ENCODE measurements at regions not wholly inside any gene's neighbourhood (a gene's known extent, or its start where the extent isn't known, plus 50 kb on each side); places are given as distances from the start of the nearest gene placed in this dataset.
A peak's percentile ranks its signal among the peaks of the same experiment; 100 is the strongest.

- no peak overlapping the region for H3K4me3 Mint-ChIP-seq
- peak; percentile 34 for TF ChIP-seq CTCF (conservative IDR thresholded peaks at IDR 0.05)
- no peak overlapping the region for H3K27ac Mint-ChIP-seq (ENCODE audit: unreplicated experiment)
- peaks cover 3% of the 10 kb centered on the region for H3K36me3 Mint-ChIP-seq (ENCODE audit: low read depth)
- DNase-seq (ENCODE audit: low read depth, low spot score), result no peak
- H3K9me3 Mint-ChIP-seq, result peaks cover 3% of the 10 kb centered on the region
- no peaks in the 10 kb centered on the region for H3K27me3 Mint-ChIP-seq (ENCODE audit: low read depth)
- no peaks in the 10 kb centered on the region for H3K4me1 Mint-ChIP-seq
Measured at GRCh38 chr6:130282234-130282995, 59.7 kb upstream of the SAMD3 start.

GRCh38 chr6:130276507-130276906, 53.8 kb upstream of the SAMD3 start:
- Mint-ChIP-seq H3K4me3 (no peak overlapping the region), H3K9me3 (peaks cover 15% of the 10 kb centered on the region), H3K27ac (ENCODE audit: unreplicated experiment) (no peak overlapping the region), H3K27me3 (ENCODE audit: low read depth) (no peaks in the 10 kb centered on the region), H3K36me3 (ENCODE audit: low read depth) (peaks cover 15% of the 10 kb centered on the region), H3K4me1 (no peaks in the 10 kb centered on the region)
- DNase-seq (ENCODE audit: low read depth, low spot score), result no peak
- TF ChIP-seq CTCF (conservative IDR thresholded peaks at IDR 0.05), result no peak

GRCh38 chr6:130274007-130274406, 51.3 kb upstream of the SAMD3 start:
- Mint-ChIP-seq H3K27ac (ENCODE audit: unreplicated experiment) (no peak overlapping the region), H3K4me3 (no peak overlapping the region), H3K9me3 (peaks cover 15% of the 10 kb centered on the region), H3K27me3 (ENCODE audit: low read depth) (no peaks in the 10 kb centered on the region), H3K36me3 (ENCODE audit: low read depth) (peaks cover 15% of the 10 kb centered on the region), H3K4me1 (no peaks in the 10 kb centered on the region)
- DNase-seq (ENCODE audit: low read depth, low spot score), result no peak
- TF ChIP-seq CTCF (conservative IDR thresholded peaks at IDR 0.05), result no peak
